H9 (cell line): ENCODE measurements at regions not wholly inside any gene's neighbourhood (a gene's known extent, or its start where the extent isn't known, plus 50 kb on each side); places are given as distances from the start of the nearest gene placed in this dataset.

Source experiments
- DNase-seq: peaks from one replicate; pipeline ENCODE4 v3.0.0-alpha.2; 2017
- H2AFZ ChIP-seq: one replicate; pipeline ENCODE4 v1.6.1; 2013; ENCODE audit warnings: mild to moderate bottlenecking, low read length, control low read depth, moderate library complexity
- H2AK5ac ChIP-seq: 2 replicates; pipeline ENCODE4 v1.6.1; 2013; ENCODE audit warnings: low read length, control low read depth, mixed read lengths; ENCODE audit not compliant: insufficient read length
- H2BK120ac ChIP-seq: one replicate; pipeline ENCODE4 v1.6.1; 2013; ENCODE audit warnings: low read depth, mild to moderate bottlenecking, low read length, control low read depth, inconsistent platforms; ENCODE audit not compliant: poor library complexity, severe bottlenecking
- H2BK12ac ChIP-seq: 2 replicates; pipeline ENCODE4 v1.6.1; 2013; ENCODE audit warnings: low read length, control low read depth, mixed read lengths, low read depth; ENCODE audit not compliant: insufficient read length
- H2BK15ac ChIP-seq: 2 replicates; pipeline ENCODE4 v1.6.1; 2013; ENCODE audit warnings: low read depth, low read length, control low read depth
- H2BK20ac ChIP-seq: one replicate; pipeline ENCODE4 v1.6.1; 2013; ENCODE audit warnings: low read depth, mild to moderate bottlenecking, low read length, control low read depth, inconsistent platforms; ENCODE audit not compliant: poor library complexity, severe bottlenecking
- H2BK5ac ChIP-seq: 2 replicates; pipeline ENCODE4 v1.6.1; 2013; ENCODE audit warnings: low read length, control low read depth, mixed read lengths; ENCODE audit not compliant: insufficient read length
- H3K14ac ChIP-seq: 2 replicates; pipeline ENCODE4 v1.6.1; 2013; ENCODE audit warnings: low read length, control low read depth; ENCODE audit not compliant: insufficient read depth
- H3K18ac ChIP-seq: 2 replicates; pipeline ENCODE4 v1.6.1; 2013; ENCODE audit warnings: low read depth, mild to moderate bottlenecking, mixed read lengths, low read length, control low read depth; ENCODE audit not compliant: insufficient read length
- H3K23ac ChIP-seq: 2 replicates; pipeline ENCODE4 v1.6.1; 2013; ENCODE audit warnings: low read length, control low read depth, mixed read lengths, low read depth; ENCODE audit not compliant: insufficient read length
- H3K23me2 ChIP-seq: 2 replicates; pipeline ENCODE4 v1.6.1; 2013; ENCODE audit warnings: low read depth, mild to moderate bottlenecking, mixed read lengths, low read length, control low read depth; ENCODE audit not compliant: insufficient read length, poor library complexity, severe bottlenecking
- H3K27ac ChIP-seq: 2 replicates; pipeline ENCODE4 v1.5.1; 2013; ENCODE audit warnings: low read length, control low read depth, mixed read lengths, low read depth; ENCODE audit not compliant: insufficient read length
- H3K27me3 ChIP-seq: 2 replicates; pipeline ENCODE4 v1.6.1; 2013; ENCODE audit warnings: low read length, control low read depth, inconsistent platforms; ENCODE audit not compliant: insufficient read depth
- H3K4ac ChIP-seq: 2 replicates; pipeline ENCODE4 v1.6.1; 2013; ENCODE audit warnings: low read depth, mild to moderate bottlenecking, control low read depth, inconsistent platforms, low read length, moderate library complexity
- H3K4me1 ChIP-seq: 2 replicates; pipeline ENCODE4 v1.6.1; 2013; ENCODE audit warnings: low read length, control low read depth, inconsistent platforms; ENCODE audit not compliant: insufficient read depth
- H3K4me2 ChIP-seq: 2 replicates; pipeline ENCODE4 v1.6.1; 2013; ENCODE audit warnings: low read length, control low read depth, mixed read lengths; ENCODE audit not compliant: insufficient read length, insufficient read depth
- H3K56ac ChIP-seq: 2 replicates; pipeline ENCODE4 v1.6.1; 2013; ENCODE audit warnings: low read depth, mild to moderate bottlenecking, mixed read lengths, low read length, control low read depth; ENCODE audit not compliant: insufficient read length
- H3K79me1 ChIP-seq: 2 replicates; pipeline ENCODE4 v1.6.1; 2013; ENCODE audit warnings: low read depth, mild to moderate bottlenecking, moderate library complexity, low read length, control low read depth, inconsistent platforms; ENCODE audit not compliant: insufficient read depth, poor library complexity, severe bottlenecking
- H3K79me2 ChIP-seq: 2 replicates; pipeline ENCODE4 v1.6.1; 2013; ENCODE audit warnings: low read length, control low read depth, inconsistent platforms; ENCODE audit not compliant: insufficient read depth
- H3K9ac ChIP-seq: 2 replicates; pipeline ENCODE4 v1.6.1; 2013; ENCODE audit warnings: low read length, control low read depth, mixed read lengths; ENCODE audit not compliant: insufficient read length; ENCODE audit errors: extremely low read depth
- H3K9me3 ChIP-seq: one replicate; pipeline ENCODE4 v1.6.1; 2013; ENCODE audit warnings: low read depth, low read length, inconsistent platforms; ENCODE audit not compliant: control insufficient read depth
- H3T11ph ChIP-seq: one replicate; pipeline ENCODE4 v1.6.1; 2013; ENCODE audit warnings: mild to moderate bottlenecking, low read length, control low read depth, inconsistent platforms
- H4K20me1 ChIP-seq: one replicate; pipeline ENCODE4 v1.6.1; 2013; ENCODE audit not compliant: control insufficient read depth, insufficient read length, insufficient read depth
- H4K5ac ChIP-seq: 2 replicates; pipeline ENCODE4 v1.6.1; 2013; ENCODE audit warnings: low read depth, mild to moderate bottlenecking, mixed read lengths, low read length, control low read depth; ENCODE audit not compliant: insufficient read length
- H4K8ac ChIP-seq: replicated peaks from 2 replicates; pipeline ENCODE4 v1.6.1; 2013; ENCODE audit warnings: low read length, control low read depth, mixed read lengths, low read depth; ENCODE audit not compliant: insufficient read length
- H4K91ac ChIP-seq: 2 replicates; pipeline ENCODE4 v1.6.1; 2013; ENCODE audit warnings: low read depth, mild to moderate bottlenecking, moderate library complexity, mixed read lengths, low read length, control low read depth; ENCODE audit not compliant: insufficient read length
- H3K27ac Mint-ChIP-seq, 3 experiments: 2 replicates in 2 of 3; 3 replicates in 1 of 3; pipeline ENCODE4 v1.8.0; 2020 to 2021; ENCODE audit warnings: mixed read lengths in 3 of 3, mild to moderate bottlenecking in 1 of 3, moderate library complexity in 1 of 3
- H3K27me3 Mint-ChIP-seq: 2 replicates; pipeline ENCODE4 v1.8.0; 2021; ENCODE audit warnings: low read depth, mild to moderate bottlenecking, moderate library complexity, mixed read lengths
- H3K36me3 Mint-ChIP-seq, 3 experiments: 2 replicates in 2 of 3; 3 replicates in 1 of 3; pipeline ENCODE4 v1.8.0; 2020 to 2021; ENCODE audit warnings: low read depth in 3 of 3, mixed read lengths in 3 of 3; ENCODE audit not compliant: insufficient read depth in 1 of 3
- H3K4me1 Mint-ChIP-seq, 2 experiments: 2 replicates each; pipeline ENCODE4 v1.8.0; 2020; ENCODE audit warnings: mixed read lengths in 2 of 2
- H3K4me3 Mint-ChIP-seq, 2 experiments: 2 replicates in 1 of 2; 3 replicates in 1 of 2; pipeline ENCODE4 v1.8.0; 2020 to 2021; ENCODE audit warnings: mild to moderate bottlenecking in 2 of 2, mixed read lengths in 2 of 2, moderate library complexity in 1 of 2
- H3K9me3 Mint-ChIP-seq, 2 experiments: 2 replicates in 1 of 2; 3 replicates in 1 of 2; pipeline ENCODE4 v1.8.0; 2020; ENCODE audit warnings: mild to moderate bottlenecking in 2 of 2, mixed read lengths in 2 of 2, moderate library complexity in 1 of 2
- WGBS: extraction: QIAGEN DNeasy Blood & Tissue Kit; methylation state at CpG from one replicate; pipeline ENCODE4 v1.1.7; 2013; ENCODE audit warnings: missing lambda C conversion rate, low lambda C conversion rate, mixed read lengths; ENCODE audit not compliant: insufficient read length; ENCODE audit errors: extremely low coverage; 5-methylcytosine and 5-hydroxymethylcytosine counted together
- TF ChIP-seq, protein P1 (sequence below): fragments of 200-600 bp; sonication (generic); conservative IDR thresholded peaks from 3 replicates; pipeline ENCODE4 v1.8.0; 2021; ENCODE audit warnings: antibody characterized with exemption, mild to moderate bottlenecking

GRCh38 chr3:141418751-141419150, 50.4 kb downstream of the ZBTB38 start:
- H3K9me3 ChIP-seq, result no peaks in the 10 kb centered on the region
- no peak overlapping the region for H2BK5ac ChIP-seq
- no peaks in the 10 kb centered on the region for H3K4me1 ChIP-seq
- no peak overlapping the region for H3K23ac ChIP-seq
- H2AK5ac ChIP-seq, result no peak overlapping the region
- no peak for DNase-seq
- H4K20me1 ChIP-seq, result no peaks in the 10 kb centered on the region
- H3K79me1 ChIP-seq, result no peaks in the 10 kb centered on the region
- H3K4ac ChIP-seq, result no peak overlapping the region
- no peak overlapping the region for H3K4me3 Mint-ChIP-seq
- H2BK120ac ChIP-seq, result no peak overlapping the region
- no peak overlapping the region for H3K4me2 ChIP-seq
- peaks cover 4 to 5% of the 10 kb centered on the region in 2 experiments for H3K4me1 Mint-ChIP-seq
- H3K9me3 Mint-ChIP-seq, result no peaks in the 10 kb centered on the region
- H3K79me2 ChIP-seq, result no peaks in the 10 kb centered on the region
- H4K5ac ChIP-seq, result no peak overlapping the region
- no peaks in the 10 kb centered on the region for H3K27me3 Mint-ChIP-seq
- H3K27me3 ChIP-seq, result no peaks in the 10 kb centered on the region
- no peak overlapping the region for H2BK12ac ChIP-seq
- H3T11ph ChIP-seq, result no peak overlapping the region
- no peak overlapping the region for H2BK15ac ChIP-seq
- H4K91ac ChIP-seq, result no peak overlapping the region
- TF ChIP-seq, protein P1, sequence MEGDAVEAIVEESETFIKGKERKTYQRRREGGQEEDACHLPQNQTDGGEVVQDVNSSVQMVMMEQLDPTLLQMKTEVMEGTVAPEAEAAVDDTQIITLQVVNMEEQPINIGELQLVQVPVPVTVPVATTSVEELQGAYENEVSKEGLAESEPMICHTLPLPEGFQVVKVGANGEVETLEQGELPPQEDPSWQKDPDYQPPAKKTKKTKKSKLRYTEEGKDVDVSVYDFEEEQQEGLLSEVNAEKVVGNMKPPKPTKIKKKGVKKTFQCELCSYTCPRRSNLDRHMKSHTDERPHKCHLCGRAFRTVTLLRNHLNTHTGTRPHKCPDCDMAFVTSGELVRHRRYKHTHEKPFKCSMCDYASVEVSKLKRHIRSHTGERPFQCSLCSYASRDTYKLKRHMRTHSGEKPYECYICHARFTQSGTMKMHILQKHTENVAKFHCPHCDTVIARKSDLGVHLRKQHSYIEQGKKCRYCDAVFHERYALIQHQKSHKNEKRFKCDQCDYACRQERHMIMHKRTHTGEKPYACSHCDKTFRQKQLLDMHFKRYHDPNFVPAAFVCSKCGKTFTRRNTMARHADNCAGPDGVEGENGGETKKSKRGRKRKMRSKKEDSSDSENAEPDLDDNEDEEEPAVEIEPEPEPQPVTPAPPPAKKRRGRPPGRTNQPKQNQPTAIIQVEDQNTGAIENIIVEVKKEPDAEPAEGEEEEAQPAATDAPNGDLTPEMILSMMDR, result no peak
- peaks cover 0 to 6% (median 5%) of the 10 kb centered on the region in 3 experiments; a peak in 4 of 7 replicates for H3K36me3 Mint-ChIP-seq
- H3K18ac ChIP-seq, result no peak overlapping the region
- H2BK20ac ChIP-seq, result no peak overlapping the region
- no peak overlapping the region for H3K9ac ChIP-seq
- no peak overlapping the region for H4K8ac ChIP-seq
- no peak overlapping the region for H3K27ac Mint-ChIP-seq
- H3K14ac ChIP-seq, result no peak overlapping the region
- no peaks in the 10 kb centered on the region for H3K23me2 ChIP-seq
- no CpG with 5 or more reads among the region's 4 CpGs for WGBS
- H3K27ac ChIP-seq, result no peak overlapping the region
- H2AFZ ChIP-seq, result no peak overlapping the region
- no peak overlapping the region for H3K56ac ChIP-seq
